Stimulated activated CD8-positive, alpha-beta memory T cell treated with anti-CD3 and anti-CD28 coated beads, Interleukin-12 subunit alpha, Interleukin-12 subunit beta, amount 100 ng/mL, for 4 hours (primary cell): ENCODE measurements at regions not wholly inside any gene's neighbourhood (a gene's known extent, or its start where the extent isn't known, plus 50 kb on each side); places are given as distances from the start of the nearest gene placed in this dataset.

Source experiments
- DNase-seq: peaks from one replicate; pipeline ENCODE4 v3.0.0-alpha.2; 2020; ENCODE audit warnings: low read depth

DNA sequence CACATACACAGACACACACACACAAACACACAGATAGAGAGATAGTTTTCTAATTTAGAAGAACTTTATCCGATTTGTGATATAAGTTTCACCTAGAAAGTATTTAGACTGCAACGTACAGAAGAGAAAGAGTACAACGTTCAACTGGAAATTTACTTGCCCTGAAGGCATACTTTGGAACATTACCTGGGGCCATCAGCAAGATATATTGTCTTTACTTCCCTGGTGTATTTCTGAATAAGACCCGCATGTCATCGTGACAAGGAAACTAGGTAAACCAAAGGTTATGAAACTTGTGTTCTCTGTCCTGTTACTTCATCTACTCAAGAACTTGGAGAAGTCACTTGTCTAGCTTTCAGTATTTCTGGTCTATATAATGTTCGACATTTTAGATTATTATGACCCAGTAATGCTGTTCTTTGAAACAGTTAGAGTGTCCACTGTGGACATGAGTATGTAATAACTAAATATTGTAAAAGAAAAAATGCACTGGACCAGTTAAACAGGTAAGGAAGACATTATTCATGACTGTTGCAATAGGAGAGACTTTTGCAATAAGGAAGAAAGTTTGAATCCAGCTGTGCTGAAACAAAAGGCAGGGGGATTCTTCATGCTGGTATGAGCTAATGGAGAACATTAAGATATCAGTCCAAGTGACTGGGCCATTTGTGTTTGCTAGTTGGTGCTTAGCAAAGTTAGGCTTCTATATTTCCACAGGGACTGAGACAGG lies 1791.1 kb downstream of the MAT2B start:
- no peak for DNase-seq

DNA sequence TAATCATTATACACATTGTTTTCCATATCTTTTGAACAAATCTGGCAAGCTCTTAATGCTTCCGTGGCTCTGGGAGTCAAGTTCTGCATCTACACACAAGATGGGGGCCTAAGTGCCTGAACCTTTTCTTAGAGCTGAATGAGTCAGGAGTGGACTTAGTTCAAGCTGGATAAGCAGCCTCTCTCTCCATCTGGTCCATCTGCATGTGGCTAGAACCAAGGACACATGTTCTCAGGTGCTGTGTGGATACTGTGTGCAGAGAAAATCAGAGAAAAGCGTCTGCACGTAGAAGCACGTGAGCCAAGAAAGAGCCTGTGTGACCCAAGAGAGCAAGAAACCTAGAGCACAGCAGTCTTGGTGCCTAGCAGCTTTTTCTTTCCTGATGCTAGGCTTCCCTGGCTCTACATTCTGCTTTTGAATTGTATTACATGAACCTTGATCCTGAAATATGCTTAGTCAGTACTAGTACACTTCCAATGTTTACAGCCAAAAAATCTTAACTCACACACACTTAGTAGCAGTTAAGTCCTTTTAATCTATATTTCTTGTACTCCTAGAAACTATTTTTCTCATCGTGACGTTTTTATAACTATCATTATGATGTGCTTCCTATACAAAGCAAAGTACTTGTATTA lies 1798.9 kb downstream of the MAT2B start:
- no peak for DNase-seq

DNA sequence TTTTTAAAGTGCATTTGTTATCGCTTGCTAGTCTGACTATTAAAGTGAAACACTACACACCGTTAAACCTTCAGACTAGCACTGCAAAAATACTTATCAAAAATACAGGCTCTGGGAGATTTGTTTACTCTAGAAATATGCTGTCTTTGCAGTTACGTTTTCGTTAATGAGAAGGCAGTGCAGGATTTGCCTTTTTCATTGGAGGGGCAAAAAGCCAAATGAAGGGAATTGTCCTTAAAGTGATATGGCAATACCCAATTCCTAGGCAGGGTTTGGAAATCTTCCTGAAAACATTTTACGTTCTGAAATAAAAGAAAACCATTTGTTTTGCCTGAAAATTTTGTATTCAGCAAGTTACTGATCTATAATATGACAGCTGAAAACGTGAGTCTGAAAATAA lies 1800.2 kb downstream of the MAT2B start:
- DNase-seq: no peak

DNA sequence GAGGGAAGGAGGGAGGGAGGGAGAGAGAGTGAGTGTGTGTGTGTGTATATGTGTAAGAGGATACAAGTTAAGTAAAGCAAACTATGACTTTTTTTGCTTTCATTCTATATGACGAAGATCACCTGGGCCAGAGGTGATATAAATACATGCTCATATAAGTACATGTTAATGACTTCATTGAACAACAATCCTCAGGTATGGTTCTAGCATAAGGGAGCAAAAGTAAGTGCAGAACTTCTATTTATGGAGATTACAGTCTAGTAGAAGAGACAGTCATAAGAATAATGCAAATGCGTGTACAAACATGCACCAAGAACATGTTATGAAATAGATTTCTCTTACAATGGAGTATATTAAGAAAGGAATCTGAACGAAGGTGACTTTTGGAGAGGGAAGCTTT lies 1804.0 kb downstream of the MAT2B start:
- no peak for DNase-seq

DNA sequence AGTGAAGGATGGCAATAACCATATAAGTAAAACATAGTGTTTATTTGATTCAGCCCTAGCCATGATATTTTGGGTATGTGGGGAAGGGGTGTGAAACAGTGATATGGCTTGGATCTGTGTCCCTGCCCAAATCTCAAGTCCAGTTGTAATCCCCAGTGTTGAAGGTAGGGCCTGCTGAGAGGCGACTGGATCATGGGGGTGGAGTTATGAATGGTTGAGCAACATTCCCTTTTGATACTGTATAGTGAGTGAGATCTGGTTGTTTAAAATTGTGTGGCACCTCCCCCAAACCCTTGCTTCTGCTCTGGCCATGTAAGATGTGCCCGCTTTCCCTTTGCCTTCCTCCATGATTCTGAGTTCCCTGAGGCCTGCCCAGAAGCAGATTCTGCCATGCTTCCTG lies 1804.6 kb downstream of the MAT2B start:
- no peak for DNase-seq

DNA sequence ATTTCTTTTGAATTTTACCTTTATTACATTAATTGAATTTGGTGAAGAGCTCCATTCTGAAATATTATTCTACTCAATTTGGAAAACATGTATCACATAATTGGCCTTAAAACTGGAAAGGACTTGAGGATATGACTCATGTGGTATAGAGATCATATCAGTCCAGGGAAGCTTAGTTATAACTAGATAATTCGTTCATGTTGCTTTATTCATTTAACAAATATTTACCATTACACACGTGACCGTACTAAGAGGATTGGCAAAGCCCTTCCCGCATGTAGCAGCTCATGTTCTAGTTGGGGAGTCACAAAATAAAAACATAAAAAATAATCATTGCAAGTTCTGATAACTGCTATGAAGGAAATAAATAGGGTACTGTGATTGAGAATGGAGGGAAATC lies 1816.5 kb downstream of the MAT2B start:
- DNase-seq: no peak

DNA sequence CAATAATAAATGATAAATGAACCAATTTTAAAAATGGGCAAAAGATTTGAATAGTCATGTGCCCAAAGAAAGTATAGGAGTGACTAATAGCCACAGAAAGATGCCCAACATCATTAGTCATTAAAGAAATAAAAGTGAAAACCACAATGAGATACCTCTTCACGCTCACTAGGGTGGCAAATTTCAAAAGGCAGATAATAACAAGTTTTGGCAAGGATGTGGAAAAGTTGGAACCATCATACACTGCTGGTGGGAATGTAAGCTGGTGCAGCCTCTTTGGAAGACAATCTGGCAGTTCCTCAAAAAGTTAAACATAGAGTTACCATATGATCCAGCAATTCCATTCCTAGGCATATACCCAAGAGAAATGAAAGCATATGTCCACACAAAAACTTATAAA lies 1819.8 kb downstream of the MAT2B start:
- no peak for DNase-seq

DNA sequence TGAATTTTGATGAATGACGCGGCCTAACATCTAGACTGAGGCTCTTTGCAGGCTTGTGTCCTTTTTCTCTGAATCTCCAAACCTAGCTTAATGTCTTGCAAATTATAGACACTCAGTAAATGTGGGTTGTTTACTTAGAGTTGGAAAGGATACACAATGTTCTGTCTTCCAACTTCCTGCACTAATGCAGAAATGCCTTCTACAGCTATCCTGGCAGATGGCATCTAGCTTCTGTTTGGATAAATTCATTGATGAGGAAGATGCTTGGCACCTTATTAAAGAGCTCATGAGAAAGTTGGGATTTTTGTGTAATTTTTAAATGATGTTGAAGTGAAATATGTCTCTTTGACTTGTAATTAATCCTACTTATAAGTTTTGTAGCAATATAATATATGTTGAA lies 1822.2 kb downstream of the MAT2B start:
- no peak for DNase-seq

DNA sequence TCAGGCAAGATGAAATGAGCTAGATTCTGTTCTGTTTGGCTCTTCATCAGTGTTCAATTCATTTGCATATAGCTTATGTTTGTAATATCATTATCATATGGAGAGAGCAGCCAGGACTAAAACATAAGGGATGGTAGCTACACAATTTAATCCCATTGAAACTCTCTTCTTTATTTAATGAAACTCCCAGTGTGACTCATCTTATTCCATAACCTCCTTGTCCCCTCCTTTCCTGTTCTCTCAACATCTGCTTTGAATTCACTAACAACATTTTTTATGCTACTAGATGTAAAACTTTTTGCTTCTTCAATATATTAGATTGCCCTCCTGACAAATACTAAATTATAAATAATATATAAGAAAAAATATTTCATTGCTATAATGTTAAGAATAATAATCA lies 1823.4 kb downstream of the MAT2B start:
- no peak for DNase-seq

DNA sequence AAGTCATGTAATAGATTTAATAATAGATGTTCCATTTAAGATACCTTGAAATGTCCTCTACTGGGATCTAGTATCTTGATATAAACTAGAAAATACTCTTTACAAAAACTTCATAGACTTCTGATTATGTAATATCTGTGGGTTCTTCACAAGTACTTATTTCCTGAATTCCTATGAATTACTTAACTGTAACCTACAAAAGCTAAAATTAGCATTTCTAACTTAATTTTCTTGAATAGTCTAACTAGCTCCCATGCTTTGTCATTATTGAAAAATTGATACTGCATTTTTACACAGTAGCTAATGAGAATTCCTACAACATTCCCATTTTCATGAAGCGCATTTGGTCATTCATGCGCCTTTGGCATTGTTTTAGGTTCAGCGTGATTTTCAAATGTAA lies 1828.2 kb downstream of the MAT2B start:
- no peak for DNase-seq

DNA sequence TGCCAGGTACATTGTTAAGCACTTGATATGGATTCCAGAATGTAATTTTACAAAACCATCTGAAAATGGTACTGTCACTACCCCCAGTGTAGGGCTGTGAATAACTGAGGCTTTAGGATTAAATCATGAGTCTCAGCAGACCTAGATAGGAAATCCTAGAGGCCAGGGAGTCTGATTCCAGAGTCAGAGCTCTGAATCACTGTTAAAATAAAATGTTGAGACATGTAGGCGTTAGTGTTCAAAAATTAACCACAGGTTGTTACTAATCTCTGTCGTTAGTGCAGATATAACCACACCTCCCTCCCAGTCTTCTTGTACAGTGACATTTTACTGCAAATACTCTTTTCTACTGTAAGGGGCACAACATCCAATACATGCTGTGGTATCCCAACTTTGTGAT lies 1828.8 kb downstream of the MAT2B start:
- no peak for DNase-seq

DNA sequence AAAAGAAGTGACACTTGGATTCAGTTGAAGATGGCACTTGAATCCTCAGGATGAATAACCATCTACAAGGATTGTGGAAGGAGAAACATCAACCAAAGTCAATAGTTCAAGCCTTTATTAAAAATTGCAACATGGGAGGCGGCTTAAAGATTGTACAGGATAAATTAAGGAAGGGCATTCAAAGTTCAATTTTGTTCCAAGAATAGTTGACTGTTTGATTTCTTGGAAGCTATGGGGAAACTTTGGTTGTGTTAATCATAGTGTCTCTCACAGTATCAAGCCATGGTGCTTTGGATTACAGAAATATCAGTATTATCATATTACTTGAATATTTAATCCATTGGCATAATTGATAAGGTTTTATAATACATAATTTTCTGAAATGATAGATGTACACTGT lies 1844.3 kb downstream of the MAT2B start:
- DNase-seq: no peak

DNA sequence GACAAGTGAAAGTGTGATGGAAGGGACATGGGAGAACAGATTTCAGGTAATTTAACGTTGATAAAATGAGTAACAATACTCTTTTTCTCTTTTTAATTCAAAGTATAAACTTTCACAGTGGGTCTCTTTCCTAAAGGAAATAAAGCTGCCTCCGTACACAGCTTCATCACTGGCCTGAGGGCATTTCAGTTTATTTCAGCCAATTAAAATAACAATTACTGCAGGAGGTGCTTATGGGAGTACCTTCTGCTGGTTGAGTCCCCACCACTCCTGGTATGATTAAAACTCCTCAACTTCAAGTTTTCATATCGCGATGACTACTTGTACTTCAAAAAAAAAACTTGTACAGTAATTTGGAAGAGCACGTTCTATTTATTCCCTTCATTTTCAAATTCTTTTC lies 1845.9 kb downstream of the MAT2B start:
- no peak for DNase-seq

DNA sequence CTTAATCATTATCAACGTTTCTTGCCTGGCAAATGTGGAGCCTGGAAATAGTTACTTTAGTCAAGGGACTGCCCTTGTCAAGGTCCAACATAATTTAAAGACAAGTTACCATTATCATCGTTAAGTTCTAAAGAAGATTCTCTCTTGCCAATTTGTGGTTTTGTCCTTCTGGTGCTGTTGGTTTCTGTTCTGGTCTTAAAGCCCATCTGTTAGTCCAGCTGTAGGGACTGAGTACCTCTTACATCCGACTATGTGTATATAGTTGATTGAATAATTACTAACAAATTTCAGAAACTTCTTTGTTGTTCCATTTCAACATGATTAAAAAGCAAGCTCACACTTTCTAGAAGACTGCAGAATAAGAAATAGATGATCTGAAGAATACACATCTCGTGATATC lies 1854.9 kb downstream of the MAT2B start:
- DNase-seq: no peak

DNA sequence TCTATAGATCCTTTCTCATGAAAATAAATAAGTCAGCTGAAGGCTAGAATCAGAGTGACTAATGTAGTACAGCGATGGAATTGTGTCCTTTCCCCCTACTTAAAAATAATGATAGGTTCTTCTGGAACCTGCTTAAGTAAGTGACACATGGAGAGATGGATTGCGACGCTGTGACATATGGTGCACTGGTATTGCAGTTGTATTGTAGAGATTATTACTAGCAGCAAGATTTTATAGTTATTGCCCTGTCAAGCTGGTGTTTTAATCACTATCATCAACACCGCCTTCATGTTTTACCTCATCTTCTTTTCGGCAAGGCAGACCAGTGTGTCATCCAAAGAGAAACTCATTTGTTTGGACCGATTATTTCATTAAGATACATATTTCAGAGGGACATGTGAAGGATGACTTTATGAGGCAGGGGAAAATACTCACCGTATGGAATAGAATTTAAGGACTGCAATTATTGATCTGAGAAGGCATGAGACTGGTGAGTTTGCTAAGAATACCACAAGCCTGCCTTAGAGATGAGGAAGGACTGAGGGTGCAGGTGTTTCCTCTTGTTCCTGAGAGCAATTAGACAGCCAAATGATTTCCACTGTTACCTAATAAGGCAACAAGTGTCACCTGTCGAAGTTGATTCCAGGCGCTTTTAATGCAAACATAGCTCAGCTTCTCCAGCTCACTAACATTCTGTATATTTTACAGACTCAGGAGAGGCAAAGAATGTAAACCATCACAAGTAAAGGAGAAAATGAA lies 1855.5 kb downstream of the MAT2B start:
- DNase-seq: no peak

DNA sequence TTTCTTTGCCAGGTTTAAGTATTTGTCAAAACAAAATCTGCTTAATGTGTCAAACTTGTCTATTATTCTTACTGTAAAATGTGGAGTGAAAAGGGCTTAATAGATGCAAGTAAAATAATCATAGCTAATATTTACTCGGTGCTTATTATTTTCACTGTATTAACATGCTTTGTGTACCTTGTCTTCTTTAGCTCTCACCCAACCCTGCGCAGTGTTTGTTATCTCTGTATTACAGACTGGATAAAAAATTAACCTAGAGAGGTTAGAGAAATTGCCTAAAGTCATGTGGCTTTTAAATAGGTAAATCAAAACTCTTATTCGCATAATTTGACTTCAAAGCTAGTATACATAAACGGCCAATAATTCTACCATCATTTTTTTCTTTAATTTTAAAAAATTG lies 1864.8 kb downstream of the MAT2B start:
- DNase-seq: no peak

DNA sequence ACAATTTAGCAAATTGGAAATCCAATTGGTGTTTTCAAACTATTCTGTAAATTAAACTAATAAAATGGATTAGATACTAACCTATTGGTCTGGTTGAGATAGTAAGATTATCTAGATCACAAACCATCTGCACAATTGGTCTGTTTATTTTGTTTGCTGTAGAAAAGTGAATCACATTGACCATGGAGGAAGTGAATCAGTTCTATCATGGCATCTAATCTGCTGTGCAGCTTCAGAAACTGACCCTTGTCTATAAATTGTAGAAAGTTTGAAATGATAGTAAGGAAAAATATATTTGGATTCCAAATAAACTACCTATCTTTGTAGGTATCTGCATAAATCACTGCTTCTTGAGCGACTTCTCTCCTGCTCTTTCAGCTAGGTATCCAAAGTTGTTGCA lies 1865.4 kb downstream of the MAT2B start:
- no peak for DNase-seq

DNA sequence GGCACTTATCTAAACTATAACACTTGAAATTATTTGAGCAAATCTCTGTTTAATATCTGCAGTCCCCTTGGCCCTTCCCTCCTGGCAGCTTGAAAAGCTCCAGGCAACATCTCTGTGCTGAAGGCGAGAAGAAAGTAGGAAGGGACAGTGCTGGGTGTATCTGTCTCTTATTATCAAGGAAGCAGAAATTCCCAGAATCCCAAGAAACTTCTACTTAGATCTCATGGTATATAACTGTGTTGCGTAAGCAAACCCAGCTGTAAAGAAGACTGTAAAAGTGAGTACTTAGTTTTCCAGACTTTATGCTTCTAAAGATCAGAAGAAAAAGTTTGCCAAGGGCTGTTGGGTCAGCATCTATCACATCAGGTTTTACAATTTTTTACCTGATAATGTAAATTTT lies 1869.8 kb downstream of the MAT2B start:
- no peak for DNase-seq

DNA sequence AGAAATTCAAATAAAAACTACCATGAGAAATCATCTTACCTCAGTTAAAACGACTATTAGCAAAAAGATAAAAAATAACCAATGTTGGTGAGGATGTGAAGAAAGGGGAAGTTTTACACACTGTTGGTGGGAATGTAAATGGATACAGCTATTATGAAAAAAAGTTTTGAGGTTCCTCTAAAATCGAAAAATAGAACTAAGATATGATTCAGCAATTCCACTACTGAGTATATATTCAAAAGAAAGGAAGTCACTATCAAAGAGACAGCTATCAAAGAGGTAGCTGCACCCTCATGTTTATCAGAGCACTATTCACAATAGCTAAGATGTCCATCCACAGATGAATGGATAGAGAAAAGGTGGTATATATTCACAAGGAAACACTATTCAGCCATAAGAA lies 1888.4 kb downstream of the MAT2B start:
- no peak for DNase-seq

DNA sequence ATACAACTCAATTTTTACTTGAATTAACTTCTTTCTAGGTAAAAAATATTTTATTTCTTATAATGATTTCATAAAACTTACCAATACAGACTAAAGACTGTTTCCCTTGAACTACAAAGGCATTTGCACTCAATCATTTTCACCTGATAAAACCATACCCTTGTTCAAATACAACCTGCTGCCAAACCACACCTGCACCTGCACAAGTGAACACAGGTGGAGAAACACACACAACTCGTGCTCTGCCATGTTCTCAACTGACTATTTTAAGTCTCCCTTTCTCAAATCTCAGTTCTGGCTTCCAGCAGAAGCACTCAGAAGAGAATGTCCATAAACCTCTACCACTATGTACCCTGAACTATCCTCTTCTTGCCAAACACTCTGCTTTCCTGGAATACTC lies 1892.1 kb downstream of the MAT2B start:
- DNase-seq: no peak

DNA sequence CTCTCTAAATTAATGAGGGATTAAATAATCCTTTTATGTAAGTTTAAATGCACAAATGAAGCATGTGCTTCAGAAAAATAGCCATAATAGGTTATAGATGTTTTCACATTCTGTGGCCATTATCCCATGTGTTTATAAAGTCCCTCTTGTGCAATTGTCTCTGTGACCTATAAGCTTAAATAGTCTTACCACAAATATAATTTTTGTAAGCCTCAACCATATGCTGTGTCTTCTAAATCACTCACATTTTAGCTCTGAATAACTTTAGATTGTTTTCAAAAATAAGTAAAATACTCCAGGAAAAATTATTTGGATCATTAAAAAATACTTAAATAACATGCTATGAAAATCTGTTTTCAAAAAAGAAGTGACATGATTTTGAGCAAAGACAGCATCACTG lies 1894.7 kb downstream of the MAT2B start:
- DNase-seq: no peak

DNA sequence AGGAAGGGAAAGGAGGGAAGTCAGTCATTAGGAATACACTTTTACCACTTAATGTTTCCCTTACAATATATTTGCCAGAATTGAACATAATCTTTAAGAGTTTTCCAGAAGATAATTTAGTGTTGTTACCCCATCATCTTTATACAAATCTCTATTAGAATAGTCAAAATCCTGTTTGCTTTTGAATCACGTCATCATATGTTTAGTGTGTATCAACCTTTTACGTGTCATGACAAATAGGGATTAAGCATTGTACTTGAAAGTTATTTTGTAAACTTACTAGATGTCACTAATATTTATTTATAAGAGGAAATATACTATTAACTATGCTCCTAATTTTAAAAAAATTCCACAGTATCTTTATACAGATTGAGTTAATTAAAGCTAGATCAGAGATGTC lies 1899.5 kb downstream of the MAT2B start:
- DNase-seq: no peak

DNA sequence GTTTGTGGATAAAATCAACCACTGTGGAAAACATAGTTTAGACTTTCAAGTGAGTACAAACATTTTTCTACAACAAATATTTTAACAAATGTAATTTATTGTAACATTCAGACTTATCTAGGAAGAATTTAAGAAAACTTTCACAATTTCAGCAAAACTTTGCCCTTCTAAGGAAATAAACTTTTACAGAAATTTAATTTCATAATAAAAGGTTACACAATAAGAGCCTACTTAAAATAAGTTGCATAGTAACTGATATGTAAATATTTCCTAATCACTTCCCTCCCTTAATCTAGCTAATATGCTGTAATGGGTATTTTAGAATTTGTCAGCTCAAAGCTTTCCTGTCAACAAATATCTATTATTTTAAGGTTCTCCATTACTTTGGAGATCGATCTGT lies 1899.9 kb downstream of the MAT2B start:
- DNase-seq: no peak

DNA sequence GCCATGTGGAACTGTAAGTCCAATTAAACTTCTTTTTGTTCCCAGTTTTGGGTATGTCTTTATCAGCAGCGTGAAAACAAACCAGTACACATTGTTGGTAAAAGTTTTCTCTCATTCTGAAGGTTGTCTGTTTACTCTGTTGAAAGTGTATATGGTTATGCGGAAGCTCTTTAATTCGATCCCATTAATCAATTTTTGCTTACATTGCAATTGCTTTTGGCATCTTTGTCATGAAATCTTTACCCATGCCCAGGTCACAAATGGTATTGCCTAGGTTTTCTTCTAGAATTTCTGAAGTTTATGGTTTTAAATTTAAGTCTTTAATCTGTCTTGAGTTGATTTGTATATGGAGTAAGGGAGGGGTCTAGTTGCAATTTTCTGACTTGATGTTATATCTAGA lies 1901.9 kb downstream of the MAT2B start:
- no peak for DNase-seq
